GM12865 (cell line): ENCODE measurements at regions not wholly inside any gene's neighbourhood (a gene's known extent, or its start where the extent isn't known, plus 50 kb on each side); places are given as distances from the start of the nearest gene placed in this dataset.
"Not testable (repeated sequence)": the region's sequence is repeated elsewhere in the genome, so short reads cannot be mapped to it uniquely, and the experiment has no call there.

Experiments
- DNase-seq: peaks from one replicate; pipeline ENCODE4 v3.0.0; 2010; ENCODE audit warnings: low read depth
- H3K4me3 ChIP-seq: 2 replicates; pipeline ENCODE4 v1.5.1; 2011; ENCODE audit warnings: mild to moderate bottlenecking, low read depth, low read length, control low read depth
- TF ChIP-seq, protein P1 (sequence below): IDR thresholded peaks from 2 replicates; pipeline ENCODE4 v1.5.1; 2011; ENCODE audit warnings: low read length, control low read depth, low read depth, inconsistent platforms; ENCODE audit not compliant: insufficient read depth; ENCODE audit errors: missing control alignments

DNA sequence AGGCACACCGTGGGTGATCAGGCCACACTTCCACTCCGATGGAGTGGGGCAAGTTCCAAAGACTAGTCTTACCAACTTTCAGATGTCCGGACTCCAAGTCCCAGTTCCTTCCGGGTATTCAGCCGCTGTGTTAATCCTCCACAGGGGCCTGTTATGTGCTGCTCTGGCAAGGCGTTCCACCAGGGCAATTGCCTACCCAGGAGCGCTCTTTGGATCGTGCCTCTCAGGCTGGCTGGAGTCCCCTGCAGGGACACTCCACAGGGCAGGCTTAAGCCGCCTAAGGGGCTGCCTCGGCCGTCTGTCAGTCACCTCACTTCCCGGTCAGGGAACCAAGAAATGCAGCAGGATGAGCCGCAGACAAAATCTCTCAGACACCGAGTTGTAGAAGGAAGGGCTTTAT is 118.7 kb upstream of the CCNG1 start:
- DNase-seq = no peak
- H3K4me3 ChIP-seq = no peak overlapping the region
- TF ChIP-seq, protein P1, sequence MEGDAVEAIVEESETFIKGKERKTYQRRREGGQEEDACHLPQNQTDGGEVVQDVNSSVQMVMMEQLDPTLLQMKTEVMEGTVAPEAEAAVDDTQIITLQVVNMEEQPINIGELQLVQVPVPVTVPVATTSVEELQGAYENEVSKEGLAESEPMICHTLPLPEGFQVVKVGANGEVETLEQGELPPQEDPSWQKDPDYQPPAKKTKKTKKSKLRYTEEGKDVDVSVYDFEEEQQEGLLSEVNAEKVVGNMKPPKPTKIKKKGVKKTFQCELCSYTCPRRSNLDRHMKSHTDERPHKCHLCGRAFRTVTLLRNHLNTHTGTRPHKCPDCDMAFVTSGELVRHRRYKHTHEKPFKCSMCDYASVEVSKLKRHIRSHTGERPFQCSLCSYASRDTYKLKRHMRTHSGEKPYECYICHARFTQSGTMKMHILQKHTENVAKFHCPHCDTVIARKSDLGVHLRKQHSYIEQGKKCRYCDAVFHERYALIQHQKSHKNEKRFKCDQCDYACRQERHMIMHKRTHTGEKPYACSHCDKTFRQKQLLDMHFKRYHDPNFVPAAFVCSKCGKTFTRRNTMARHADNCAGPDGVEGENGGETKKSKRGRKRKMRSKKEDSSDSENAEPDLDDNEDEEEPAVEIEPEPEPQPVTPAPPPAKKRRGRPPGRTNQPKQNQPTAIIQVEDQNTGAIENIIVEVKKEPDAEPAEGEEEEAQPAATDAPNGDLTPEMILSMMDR = no peak

DNA sequence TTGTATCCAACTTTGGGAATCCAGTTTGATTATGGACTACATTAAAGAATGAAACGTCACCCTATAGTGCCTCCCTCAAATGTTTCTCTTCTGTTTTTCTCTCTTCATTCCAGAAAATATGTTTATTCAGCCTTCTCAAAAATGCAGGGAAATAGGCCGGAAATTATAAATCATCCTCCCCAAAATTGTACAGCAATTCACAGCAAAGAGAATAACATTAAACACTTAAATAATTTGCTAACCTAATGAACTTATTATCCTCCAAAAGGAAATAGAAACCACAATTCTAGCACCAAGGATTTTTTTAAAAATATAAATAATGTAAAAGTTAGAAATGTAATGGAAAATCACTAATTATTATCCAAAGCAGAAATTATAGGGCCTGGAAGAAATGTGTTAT is 115.9 kb upstream of the CCNG1 start:
- TF ChIP-seq, protein P1 = no peak
- no peak for DNase-seq
- no peak overlapping the region for H3K4me3 ChIP-seq

DNA sequence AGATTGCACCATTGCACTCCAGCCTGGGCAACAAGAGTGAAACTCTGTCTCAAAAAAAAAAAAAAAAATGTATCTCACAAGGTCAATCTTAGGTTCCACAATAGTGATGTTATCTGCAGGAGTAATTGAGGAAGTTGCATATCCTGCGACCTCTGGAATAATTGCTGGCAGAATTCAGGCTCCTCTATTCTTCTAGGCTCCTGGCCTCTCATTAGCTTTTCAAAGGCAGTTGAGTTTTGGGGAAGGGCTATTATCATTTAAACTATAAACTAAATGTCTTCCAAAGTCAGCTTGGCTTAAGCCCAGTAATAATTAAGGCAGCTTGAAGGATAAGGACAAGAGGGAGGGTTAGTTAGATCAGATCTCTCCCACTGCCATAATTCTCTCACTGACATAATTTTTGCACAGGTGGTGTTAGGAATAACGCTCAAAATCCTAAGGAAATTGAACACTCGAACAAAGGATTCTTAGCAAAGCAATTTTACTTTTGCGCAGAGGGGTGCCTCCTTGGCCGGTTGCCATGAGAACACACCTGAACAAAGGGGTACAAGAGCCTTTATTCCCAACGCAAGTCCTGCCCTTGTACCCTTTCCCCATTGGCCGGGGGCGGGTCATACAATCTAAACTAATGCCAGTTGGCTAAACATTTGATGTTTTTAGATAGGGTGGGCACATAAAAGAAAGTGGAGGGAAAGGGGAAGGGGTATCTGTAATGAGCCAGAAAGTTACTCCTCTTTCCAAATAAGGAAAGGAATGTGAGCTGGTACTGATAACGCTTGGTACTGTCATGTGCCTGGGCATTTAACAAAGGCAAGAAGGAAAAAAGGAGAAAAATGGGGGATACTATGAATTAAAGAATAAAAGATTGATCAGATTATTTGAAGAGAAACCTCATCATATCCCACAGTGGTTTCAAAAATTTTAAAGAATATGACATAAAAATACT is 106.4 kb upstream of the CCNG1 start:
- H3K4me3 ChIP-seq = no peak overlapping the region
- DNase-seq = no peak
- TF ChIP-seq, protein P1 = no peak

DNA sequence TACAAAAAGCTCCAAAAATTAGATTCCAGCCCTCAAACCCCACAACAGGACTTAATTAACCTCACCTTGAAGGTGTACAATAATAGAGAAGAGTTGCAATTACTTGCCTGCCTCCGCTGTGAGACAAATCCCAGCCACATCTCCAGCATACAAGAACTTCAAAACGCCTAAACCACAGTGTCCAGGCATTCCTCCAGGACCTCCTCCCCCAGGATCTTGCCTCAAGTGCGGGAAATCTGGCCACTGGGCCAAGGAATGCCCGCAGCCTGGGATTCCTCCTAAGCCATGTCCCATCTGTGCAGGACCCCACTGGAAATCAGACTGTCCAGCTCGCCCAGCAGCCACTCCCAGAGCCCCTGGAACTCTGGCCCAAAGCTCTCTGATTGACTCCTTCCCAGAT is 101.3 kb upstream of the CCNG1 start:
- DNase-seq, H3K4me3 ChIP-seq: not testable (repeated sequence)

DNA sequence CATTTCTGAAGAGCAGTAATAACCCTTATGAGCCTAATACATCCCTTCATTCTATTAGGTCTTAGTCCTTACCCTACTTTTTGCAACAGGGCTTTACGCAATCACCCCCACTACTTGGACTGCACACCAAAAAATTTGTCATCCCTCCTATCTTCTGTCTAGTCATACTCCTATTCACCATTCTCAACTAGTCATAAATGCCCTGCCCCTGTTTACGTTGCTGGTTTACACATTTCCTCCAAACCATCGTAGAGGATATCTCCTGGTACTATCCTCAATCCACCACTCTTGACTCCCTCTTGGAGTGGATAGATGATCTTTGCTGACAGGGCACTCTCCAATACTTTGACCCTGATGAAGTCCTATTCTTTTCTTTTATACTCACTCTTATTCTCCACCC is 98.2 kb upstream of the CCNG1 start:
- H3K4me3 ChIP-seq = no peak overlapping the region
- TF ChIP-seq, protein P1 = no peak
- no peak for DNase-seq

DNA sequence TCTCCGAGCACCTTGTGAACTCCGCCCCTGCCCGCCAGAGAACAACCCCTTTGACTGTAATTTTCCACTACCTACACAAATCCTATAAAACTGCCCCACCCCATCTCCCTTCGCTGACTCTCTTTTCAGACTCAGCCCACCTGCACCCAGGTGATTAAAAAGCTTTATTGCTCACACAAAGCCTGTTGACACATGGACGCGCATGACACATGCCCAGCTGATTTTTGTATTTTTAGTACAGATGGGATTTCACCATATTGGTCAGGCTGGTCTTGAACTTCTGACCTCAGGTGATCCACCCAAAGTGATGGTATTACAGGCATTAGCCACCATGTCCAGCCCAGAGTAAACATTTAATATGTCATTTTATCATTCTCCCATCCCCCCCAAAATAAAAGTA is 97.0 kb upstream of the CCNG1 start:
- not testable (repeated sequence) for DNase-seq, H3K4me3 ChIP-seq

DNA sequence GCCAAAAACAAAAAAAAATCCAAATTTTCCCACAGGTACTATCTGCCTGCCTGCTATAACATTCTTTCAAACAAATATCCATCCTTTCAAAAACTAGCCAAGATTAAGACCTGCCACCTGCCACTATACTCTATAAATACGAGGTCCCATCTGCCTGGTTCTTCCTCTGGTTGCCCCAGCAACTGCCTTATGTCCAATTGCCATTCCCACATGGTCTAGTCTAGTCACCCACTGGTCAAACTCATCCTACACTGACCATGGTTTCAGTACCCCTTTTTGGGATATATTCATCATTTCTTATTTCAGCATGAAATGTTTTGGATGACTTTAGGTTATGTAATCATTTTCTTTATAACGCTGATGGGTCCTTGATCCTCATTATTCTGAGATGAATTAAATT is 95.1 kb upstream of the CCNG1 start:
- no peak for DNase-seq
- H3K4me3 ChIP-seq = no peak overlapping the region
- TF ChIP-seq, protein P1 = no peak

DNA sequence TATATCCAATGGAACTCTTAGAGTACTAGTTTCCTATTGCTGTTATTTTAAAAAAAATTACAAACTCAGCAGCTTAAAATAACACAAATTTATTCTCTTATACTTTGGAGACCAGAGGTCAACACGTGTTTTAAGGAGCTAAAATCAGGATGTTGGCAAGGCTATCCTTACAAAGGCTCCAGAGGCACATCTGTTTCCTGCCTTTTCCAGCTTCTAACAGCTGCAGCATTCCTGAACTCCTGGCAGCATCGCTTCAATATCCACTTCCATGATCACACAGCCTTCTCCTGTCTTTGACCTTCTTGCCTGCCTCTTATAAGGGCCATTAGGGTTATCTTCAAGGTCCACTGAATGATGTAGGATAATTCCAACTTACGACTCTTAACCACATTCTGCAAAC is 92.2 kb upstream of the CCNG1 start:
- TF ChIP-seq, protein P1 = no peak
- no peak overlapping the region for H3K4me3 ChIP-seq
- DNase-seq = no peak
